CD8-positive, alpha-beta memory T cell (primary cell): ENCODE measurements at regions not wholly inside any gene's neighbourhood (a gene's known extent, or its start where the extent isn't known, plus 50 kb on each side); places are given as distances from the start of the nearest gene placed in this dataset.
A peak's percentile ranks its signal among the peaks of the same experiment; 100 is the strongest.
"Not testable (repeated sequence)": the region's sequence is repeated elsewhere in the genome, so short reads cannot be mapped to it uniquely, and the experiment has no call there.

Experiments used
- CTCF ChIA-PET: fragments of 350-600 bp; sonication (Branson Sonifier 250); formaldehyde crosslinking; loops from one replicate; lab custom pipeline; 2021; ENCODE audit warnings: antibody characterized with exemption; lab: Charles Lee
- POLR2A ChIA-PET: fragments of 350-600 bp; sonication (Branson Sonifier 250); formaldehyde crosslinking; loops from one replicate; lab custom pipeline; 2021; ENCODE audit warnings: antibody characterized with exemption; lab: Charles Lee
- DNase-seq, 5 donors: peaks; one replicate each; pipeline versions ENCODE4 v3.0.0 to v3.0.0-alpha.2; 2020 to 2022; ENCODE audit warnings: mixed read lengths in 1 of 5
- H3K27ac ChIP-seq: one replicate; pipeline ENCODE4 v1.7.0; 2013; ENCODE audit warnings: low read depth, mild to moderate bottlenecking, low read length, moderate library complexity
- H3K27me3 ChIP-seq: 2 replicates; pipeline ENCODE4 v1.7.0; 2013; ENCODE audit warnings: low read length, mild to moderate bottlenecking; ENCODE audit not compliant: insufficient read depth, poor library complexity, severe bottlenecking
- H3K36me3 ChIP-seq: 2 replicates; pipeline ENCODE4 v1.7.0; 2013; ENCODE audit warnings: mild to moderate bottlenecking, low read length, moderate library complexity; ENCODE audit not compliant: insufficient read depth
- H3K4me1 ChIP-seq: 2 replicates; pipeline ENCODE4 v1.7.0; 2013; ENCODE audit warnings: mild to moderate bottlenecking, low read length, moderate library complexity; ENCODE audit not compliant: insufficient read depth
- H3K4me3 ChIP-seq: 2 replicates; pipeline ENCODE4 v1.7.0; 2013; ENCODE audit warnings: mild to moderate bottlenecking, low read length
- H3K9me3 ChIP-seq: 2 replicates; pipeline ENCODE4 v1.7.0; 2013; ENCODE audit warnings: mild to moderate bottlenecking, low read length
- H3K27ac Mint-ChIP-seq, 8 donors: one replicate each; pipeline ENCODE4 v1.8.0; 2020 to 2021; ENCODE audit warnings: mixed read lengths in 8 of 8, mild to moderate bottlenecking in 6 of 8, inconsistent platforms in 3 of 8, moderate library complexity in 3 of 8
- H3K27me3 Mint-ChIP-seq, 2 donors: one replicate each; pipeline ENCODE4 v1.8.0; 2020 to 2021; ENCODE audit warnings: mixed read lengths in 2 of 2, mild to moderate bottlenecking in 1 of 2, moderate library complexity in 1 of 2
- H3K36me3 Mint-ChIP-seq, 3 donors: one replicate each; pipeline ENCODE4 v1.8.0; 2020 to 2021; ENCODE audit warnings: mixed read lengths in 3 of 3, inconsistent platforms in 1 of 3, mild to moderate bottlenecking in 1 of 3
- H3K4me1 Mint-ChIP-seq, 3 donors: one replicate each; pipeline ENCODE4 v1.8.0; 2020 to 2021; ENCODE audit warnings: mixed read lengths in 3 of 3, inconsistent platforms in 1 of 3, mild to moderate bottlenecking in 1 of 3
- H3K4me3 Mint-ChIP-seq, 7 donors: one replicate each; pipeline ENCODE4 v1.8.0; 2020 to 2021; ENCODE audit warnings: mixed read lengths in 7 of 7, mild to moderate bottlenecking in 6 of 7, moderate library complexity in 4 of 7, inconsistent platforms in 2 of 7
- H3K9me3 Mint-ChIP-seq, 5 donors: one replicate each; pipeline ENCODE4 v1.8.0; 2020 to 2022; ENCODE audit warnings: mixed read lengths in 5 of 5, mild to moderate bottlenecking in 3 of 5, moderate library complexity in 2 of 5, inconsistent platforms in 1 of 5

DNA sequence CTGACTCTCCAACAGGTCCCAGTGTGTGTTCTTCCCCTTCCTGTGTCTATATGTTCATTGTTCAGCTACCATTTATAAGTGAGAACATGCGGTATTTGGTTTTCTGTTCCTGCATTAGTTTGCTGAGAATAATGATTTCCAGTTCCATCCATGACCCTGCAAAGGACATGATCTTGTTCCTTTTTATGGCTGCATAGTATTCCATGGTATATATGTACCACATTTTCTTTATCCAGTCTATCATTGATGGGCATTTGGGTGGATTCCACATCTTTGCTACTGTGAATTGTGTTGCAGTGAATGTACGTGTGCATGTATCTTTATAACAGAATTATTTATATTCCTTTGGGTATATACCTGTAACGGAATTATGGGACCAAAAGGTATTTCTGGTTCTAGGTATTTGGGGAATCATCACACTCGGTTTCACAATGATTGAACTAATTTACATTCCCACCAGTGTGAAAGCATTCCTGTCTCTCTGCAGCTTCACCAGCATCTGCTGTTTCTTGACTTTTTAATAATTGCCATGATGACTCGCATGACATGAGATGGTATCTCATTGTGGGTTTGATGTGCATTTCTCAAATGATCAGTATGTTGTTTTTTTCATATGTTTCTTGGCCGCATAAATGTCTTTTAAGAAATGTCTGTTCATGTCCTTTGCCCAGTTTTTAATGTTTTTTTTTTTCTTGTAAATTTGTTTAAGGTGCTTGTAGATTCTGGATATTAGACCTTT, 60.2 kb downstream of the LSMEM1 start:
- Mint-ChIP-seq H3K36me3 (no peaks in the 10 kb centered on the region), H3K4me3 (no peak overlapping the region), H3K27ac (no peak overlapping the region), H3K4me1 (no peaks in the 10 kb centered on the region), H3K9me3 (peaks cover 0 to 5% (median 0%) of the 10 kb centered on the region in 5 donors), H3K27me3 (peaks cover 3 to 26% of the 10 kb centered on the region in 2 donors)
- no peaks in the 10 kb centered on the region for H3K9me3 ChIP-seq
- DNase-seq = no peak
- H3K4me1 ChIP-seq = no peaks in the 10 kb centered on the region
- no peaks in the 10 kb centered on the region for H3K36me3 ChIP-seq
- H3K27me3 ChIP-seq = no peaks in the 10 kb centered on the region
- ChIA-PET CTCF (no interaction called here), POLR2A (no interaction called here)
- no peak overlapping the region for H3K27ac ChIP-seq
- H3K4me3 ChIP-seq = no peak overlapping the region

DNA sequence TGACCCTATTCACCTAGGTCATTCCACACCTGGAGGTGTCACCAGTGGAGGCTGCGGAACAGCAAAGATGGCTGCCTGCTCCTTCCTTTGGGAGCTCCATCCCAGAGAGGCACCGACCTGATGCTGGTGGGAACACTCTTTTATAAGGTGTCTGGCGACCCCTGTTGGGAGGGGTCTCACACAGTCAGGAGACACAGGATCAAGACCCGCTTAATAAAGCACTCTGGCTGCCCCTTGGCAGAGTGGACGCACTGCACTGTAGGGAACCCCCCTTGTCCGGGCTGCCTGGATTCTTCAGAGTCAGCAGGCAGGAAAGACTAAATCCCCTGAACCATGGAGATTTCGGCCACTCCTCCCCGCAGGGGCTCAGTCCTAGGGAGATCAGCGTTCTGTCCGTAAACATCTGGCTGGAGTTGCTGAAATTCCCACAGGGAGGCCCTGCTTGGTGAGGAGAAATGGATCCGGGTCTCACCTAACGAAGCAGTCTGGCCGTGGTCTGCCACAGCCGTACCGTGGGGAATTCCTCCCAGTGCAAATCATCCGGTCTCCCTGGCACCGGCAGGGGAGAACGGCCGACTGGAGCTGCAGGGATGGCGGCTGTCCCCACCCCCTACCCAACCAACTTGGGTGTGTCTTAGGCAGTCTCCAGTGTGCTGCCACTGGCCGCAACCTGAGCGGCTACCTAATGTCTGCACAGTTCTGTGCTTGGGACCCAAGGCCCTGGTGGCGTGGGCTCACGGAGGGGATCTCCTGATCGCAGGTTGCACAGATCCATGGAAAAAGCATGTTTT, 66.1 kb downstream of the LSMEM1 start:
- H3K27ac Mint-ChIP-seq = no peak overlapping the region
- no peaks in the 10 kb centered on the region for H3K36me3 Mint-ChIP-seq
- no peaks in the 10 kb centered on the region for H3K4me1 Mint-ChIP-seq
- no peak overlapping the region for H3K4me3 Mint-ChIP-seq
- no peaks in the 10 kb centered on the region for H3K9me3 ChIP-seq
- H3K27me3 Mint-ChIP-seq = peaks cover 3 to 32% of the 10 kb centered on the region in 2 donors
- H3K27me3 ChIP-seq = no peaks in the 10 kb centered on the region
- peaks cover 0 to 3% (median 0%) of the 10 kb centered on the region in 5 donors for H3K9me3 Mint-ChIP-seq
- no peak overlapping the region for H3K27ac ChIP-seq
- ChIA-PET POLR2A (no interaction called here), CTCF (no interaction called here)
- DNase-seq = no peak
- H3K4me1 ChIP-seq = no peaks in the 10 kb centered on the region
- no peak overlapping the region for H3K4me3 ChIP-seq
- no peaks in the 10 kb centered on the region for H3K36me3 ChIP-seq

DNA sequence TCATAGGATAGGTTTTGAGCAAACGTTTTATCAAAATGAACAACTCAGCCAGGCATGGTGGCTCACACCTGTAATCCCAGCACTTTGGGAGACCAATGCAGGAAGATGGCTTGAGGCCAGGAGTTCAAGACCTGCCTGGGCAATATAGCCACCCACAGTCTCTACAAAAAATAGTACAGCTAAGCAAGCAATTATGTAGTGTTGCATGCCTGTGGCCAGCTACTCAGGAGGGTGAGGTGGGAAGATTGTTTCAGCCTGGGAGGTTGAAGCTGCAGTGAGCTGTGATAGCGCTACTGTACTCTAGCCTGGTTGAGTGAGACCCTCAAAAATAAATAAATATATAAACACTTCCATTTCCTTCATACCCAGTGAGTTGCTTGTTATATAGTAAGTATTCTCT, 67.1 kb downstream of the LSMEM1 start:
- ChIA-PET CTCF (no interaction called here), POLR2A (no interaction called here)
- H3K4me1 ChIP-seq = no peaks in the 10 kb centered on the region
- Mint-ChIP-seq H3K36me3 (no peaks in the 10 kb centered on the region), H3K4me3 (no peak overlapping the region), H3K9me3 (no peaks in the 10 kb centered on the region), H3K4me1 (no peaks in the 10 kb centered on the region), H3K27me3 (peaks cover 3 to 32% of the 10 kb centered on the region in 2 donors), H3K27ac (no peak overlapping the region)
- H3K4me3 ChIP-seq = no peak overlapping the region
- H3K36me3 ChIP-seq = no peaks in the 10 kb centered on the region
- no peaks in the 10 kb centered on the region for H3K9me3 ChIP-seq
- no peak for DNase-seq
- no peaks in the 10 kb centered on the region for H3K27me3 ChIP-seq
- no peak overlapping the region for H3K27ac ChIP-seq

DNA sequence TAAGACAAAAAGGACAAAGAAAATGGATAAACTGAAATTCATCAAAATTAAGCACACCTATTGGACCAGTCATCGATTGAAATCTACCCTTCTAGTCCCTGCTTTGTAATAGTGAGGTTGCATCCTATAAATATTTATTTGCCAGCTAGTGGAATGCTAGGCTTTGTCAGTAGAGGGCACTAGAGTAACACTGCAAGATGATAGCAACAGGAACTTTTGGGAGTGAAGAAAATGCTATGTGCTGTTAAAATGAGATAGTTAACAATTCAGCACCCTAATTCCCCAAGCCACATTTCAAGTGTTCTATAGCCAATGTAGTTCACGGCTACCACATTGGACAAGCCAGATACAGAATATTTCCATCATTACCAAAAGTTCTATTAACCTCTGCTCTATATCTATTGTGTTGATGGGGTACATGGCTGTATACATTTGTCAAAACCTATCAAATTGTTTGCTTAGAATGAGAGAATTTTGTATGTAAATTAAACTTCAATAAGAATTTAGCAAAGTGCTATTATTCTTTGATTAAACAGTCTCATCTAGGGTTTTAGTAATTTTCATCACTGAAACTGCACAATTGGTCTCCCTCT, 69.8 kb downstream of the LSMEM1 start:
- peaks cover 3 to 22% of the 10 kb centered on the region in 2 donors for H3K27me3 Mint-ChIP-seq
- H3K36me3 Mint-ChIP-seq = no peaks in the 10 kb centered on the region
- Histone ChIP-seq H3K27me3 (no peaks in the 10 kb centered on the region), H3K27ac (no peak overlapping the region), H3K4me1 (no peaks in the 10 kb centered on the region), H3K4me3 (no peak overlapping the region), H3K36me3 (no peaks in the 10 kb centered on the region), H3K9me3 (no peaks in the 10 kb centered on the region)
- peak in 3 of 5 donors; percentile 4 to 44 (median 40) for DNase-seq
- POLR2A ChIA-PET = no interaction called here
- no peak overlapping the region for H3K4me3 Mint-ChIP-seq
- H3K9me3 Mint-ChIP-seq = no peaks in the 10 kb centered on the region
- no peak overlapping the region for H3K27ac Mint-ChIP-seq
- no peaks in the 10 kb centered on the region for H3K4me1 Mint-ChIP-seq
- CTCF ChIA-PET = interaction anchor here (0.7 to 2.0 kb wide), 6 partner anchors 33 to 875 kb away, joined by 3 to 17 read pairs (median 4); no protein-coding TSS in a partner anchor

DNA sequence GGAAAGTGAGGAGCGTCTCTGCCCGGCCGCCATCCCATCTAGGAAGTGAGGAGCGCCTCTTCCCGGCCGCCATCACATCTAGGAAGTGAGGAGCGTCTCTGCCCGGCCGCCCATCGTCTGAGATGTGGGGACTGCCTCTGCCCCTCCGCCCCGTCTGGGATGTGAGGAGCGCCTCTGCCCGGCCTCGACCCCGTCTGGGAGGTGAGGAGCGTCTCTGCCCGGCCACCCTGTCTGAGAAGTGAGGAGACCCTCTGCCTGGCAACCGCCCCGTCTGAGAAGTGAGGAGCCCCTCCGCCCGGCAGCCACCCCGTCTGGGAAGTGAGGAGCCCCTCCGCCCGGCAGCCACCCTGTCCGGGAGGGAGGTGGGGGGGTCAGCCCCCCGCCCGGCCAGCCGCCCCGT, 70.7 kb downstream of the LSMEM1 start:
- H3K4me3 ChIP-seq, CTCF ChIA-PET, H3K4me3 Mint-ChIP-seq, H3K36me3 Mint-ChIP-seq, H3K9me3 Mint-ChIP-seq, H3K9me3 ChIP-seq, DNase-seq, H3K4me1 Mint-ChIP-seq, H3K27ac Mint-ChIP-seq, H3K36me3 ChIP-seq, H3K4me1 ChIP-seq, POLR2A ChIA-PET, H3K27me3 ChIP-seq, H3K27ac ChIP-seq: not testable (repeated sequence)
- H3K27me3 Mint-ChIP-seq = peaks cover 3 to 14% of the 10 kb centered on the region in 2 donors

DNA sequence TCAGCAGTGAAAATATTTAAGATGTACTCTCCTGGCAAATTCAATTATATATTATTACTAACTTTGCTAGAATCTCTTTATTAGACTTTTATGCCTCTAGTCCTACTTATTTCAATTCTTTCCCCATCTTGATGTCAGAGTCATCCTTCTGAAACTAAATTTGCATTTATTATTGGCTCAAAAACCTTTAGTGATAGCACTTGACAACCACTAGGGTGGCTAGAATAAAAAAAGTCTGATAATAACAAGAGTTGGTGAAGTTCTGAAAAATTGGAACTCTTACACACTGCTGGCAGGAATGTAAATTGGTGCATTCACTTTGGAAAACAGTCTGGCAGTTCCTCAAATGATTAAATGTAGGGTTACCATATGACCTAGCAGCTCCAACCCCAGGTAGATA, 73.8 kb downstream of the LSMEM1 start:
- H3K36me3 Mint-ChIP-seq = no peaks in the 10 kb centered on the region
- no peak overlapping the region for H3K4me3 Mint-ChIP-seq
- H3K4me1 ChIP-seq = no peaks in the 10 kb centered on the region
- no peaks in the 10 kb centered on the region for H3K9me3 Mint-ChIP-seq
- no peak overlapping the region for H3K27ac Mint-ChIP-seq
- H3K27me3 ChIP-seq = no peaks in the 10 kb centered on the region
- peaks cover 0 to 9% of the 10 kb centered on the region in 2 donors for H3K27me3 Mint-ChIP-seq
- ChIA-PET CTCF (no interaction called here), POLR2A (no interaction called here)
- H3K4me1 Mint-ChIP-seq = peaks cover 3 to 10% (median 8%) of the 10 kb centered on the region in 3 donors
- no peak overlapping the region for H3K27ac ChIP-seq
- no peak for DNase-seq
- no peaks in the 10 kb centered on the region for H3K36me3 ChIP-seq
- H3K9me3 ChIP-seq = no peaks in the 10 kb centered on the region
- H3K4me3 ChIP-seq = no peak overlapping the region

DNA sequence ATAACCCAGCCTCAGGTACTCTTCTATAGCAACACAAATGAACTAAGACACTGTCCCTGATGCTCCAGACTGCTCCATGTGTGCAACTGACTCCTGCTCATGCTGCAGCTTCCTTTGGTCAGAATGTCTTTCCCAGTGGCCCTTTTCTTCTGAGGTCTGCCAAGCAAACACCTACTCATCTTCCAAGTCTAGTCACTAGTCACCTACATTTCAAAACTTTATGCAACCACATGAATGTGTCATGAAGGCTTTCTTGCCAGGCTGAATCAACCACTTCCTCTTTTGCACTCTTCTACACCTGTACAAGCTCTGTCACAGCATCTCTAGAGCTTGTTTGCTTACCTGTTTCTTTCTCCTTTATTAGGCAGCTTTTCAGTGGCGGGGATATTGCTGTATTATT, 75.8 kb downstream of the LSMEM1 start:
- peak overlapping the region in 2 of 8 donors; percentile 47 to 51 for H3K27ac Mint-ChIP-seq
- Histone ChIP-seq H3K9me3 (no peaks in the 10 kb centered on the region), H3K36me3 (no peaks in the 10 kb centered on the region), H3K4me3 (no peak overlapping the region), H3K4me1 (no peaks in the 10 kb centered on the region), H3K27me3 (no peaks in the 10 kb centered on the region), H3K27ac (no peak overlapping the region)
- peaks cover 5 to 6% of the 10 kb centered on the region in 2 donors for H3K27me3 Mint-ChIP-seq
- ChIA-PET POLR2A (no interaction called here), CTCF (interaction anchor here (1.7 kb wide), 1 partner anchor 17 kb away, joined by 3 read pairs; no protein-coding TSS in a partner anchor)
- no peak overlapping the region for H3K4me3 Mint-ChIP-seq
- H3K4me1 Mint-ChIP-seq = peaks cover 3 to 10% (median 8%) of the 10 kb centered on the region in 3 donors
- H3K9me3 Mint-ChIP-seq = no peaks in the 10 kb centered on the region
- H3K36me3 Mint-ChIP-seq = no peaks in the 10 kb centered on the region
- peak in 1 of 5 donors; percentile 21 for DNase-seq
